ENCODE measurements at regions not wholly inside any gene's neighbourhood (a gene's known extent, or its start where the extent isn't known, plus 50 kb on each side); places are given as distances from the start of the nearest gene placed in this dataset.

DNA sequence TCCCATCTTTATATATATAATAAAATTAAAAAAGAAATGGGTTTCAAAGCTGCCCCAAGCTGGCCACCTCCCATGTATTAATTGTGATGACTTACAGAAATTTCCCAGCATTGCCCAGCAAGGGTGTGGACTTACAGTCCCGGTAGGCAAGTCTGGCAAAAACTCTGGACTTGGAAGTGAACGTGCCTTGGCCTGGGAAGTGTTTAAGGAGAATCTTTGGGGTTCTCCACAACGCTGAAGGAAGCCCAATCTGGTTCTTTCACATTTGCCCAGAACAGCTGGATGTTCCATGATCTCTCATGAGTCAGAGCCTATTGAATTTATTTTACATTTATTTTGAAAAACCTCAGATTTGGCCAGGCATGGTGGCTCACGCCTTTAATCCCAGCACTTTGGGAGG, 98.4 kb upstream of the SLC45A1 start:
- Histone ChIP-seq H3K9me3 (no peaks in the 10 kb centered on the region), H3K27ac (no peak overlapping the region), H3K4me3 (no peak overlapping the region), H3K36me3 (no peaks in the 10 kb centered on the region), H3K4me1 (peaks cover 0 to 28% (median 11%) of the 10 kb centered on the region in 4 donors), H3K27me3 (no peaks in the 10 kb centered on the region)
- no peak for TF ChIP-seq EP300 (IDR thresholded peaks at IDR 0.05)
- no peak for TF ChIP-seq POLR2A (IDR thresholded peaks at IDR 0.05)
- TF ChIP-seq CTCF (IDR thresholded peaks at IDR 0.05) = no peak
- DNase-seq (ENCODE audit: low spot score in 2 of 2) = no peak
- 74 to 76% methylated on average over 4 of the region's 4 CpGs for WGBS, 2 donors

DNA sequence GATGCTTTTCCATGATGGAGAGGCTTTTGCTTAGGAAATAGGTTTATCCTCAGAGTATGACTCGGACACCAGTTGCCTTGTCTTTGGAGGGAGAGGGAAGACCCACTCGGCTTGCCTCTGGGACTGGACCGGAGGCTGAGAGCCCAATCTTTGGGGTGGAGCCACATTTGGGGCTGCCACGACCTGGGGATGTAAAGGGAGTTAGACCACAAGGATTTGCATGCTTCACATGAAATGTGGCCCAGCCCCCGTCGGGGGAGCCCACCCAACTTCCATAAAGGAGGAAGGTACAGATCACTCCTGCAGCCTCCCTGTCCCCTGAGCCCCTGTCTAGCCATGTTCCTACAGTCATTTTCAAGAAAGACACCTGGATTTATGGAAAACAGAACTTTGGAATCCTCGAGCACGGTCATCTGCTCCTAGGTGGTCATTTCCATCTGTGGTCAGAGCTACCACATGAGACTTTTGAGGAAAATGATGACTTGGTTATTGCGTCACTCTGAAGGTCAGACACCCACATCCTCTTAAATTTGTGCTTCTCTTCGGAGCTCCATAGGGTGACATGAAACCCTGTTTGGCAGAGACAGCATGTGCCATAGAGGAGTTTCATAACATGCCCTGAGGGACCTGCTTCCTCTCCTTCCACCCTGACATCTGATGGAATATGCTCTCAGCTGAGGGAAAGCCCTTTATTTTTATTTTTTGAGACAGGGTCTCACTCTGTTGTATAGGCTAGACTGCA, 99.4 kb upstream of the SLC45A1 start:
- peaks cover 0 to 28% (median 11%) of the 10 kb centered on the region in 4 donors for H3K4me1 ChIP-seq

GRCh38 chr1:8217809-8218208, 100.1 kb upstream of the SLC45A1 start:
- H3K27me3 ChIP-seq = no peaks in the 10 kb centered on the region
- H3K4me3 ChIP-seq = peak overlapping the region in 3 of 4 donors; percentile 48 to 59 (median 50)
- peak overlapping the region in 1 of 4 donors; percentile 77 for H3K27ac ChIP-seq
- no peaks in the 10 kb centered on the region for H3K9me3 ChIP-seq
- WGBS, 2 donors = 71 to 88% methylated on average over 4 of the region's 4 CpGs
- no peak for DNase-seq (ENCODE audit: low spot score in 2 of 2)
- peaks cover 0 to 28% (median 11%) of the 10 kb centered on the region in 4 donors for H3K4me1 ChIP-seq
- TF ChIP-seq EP300 (IDR thresholded peaks at IDR 0.05) = no peak
- no peak for TF ChIP-seq POLR2A (IDR thresholded peaks at IDR 0.05)
- no peak for TF ChIP-seq CTCF (IDR thresholded peaks at IDR 0.05)
- no peaks in the 10 kb centered on the region for H3K36me3 ChIP-seq

More for the DNA sequence above, 99.4 kb upstream of the SLC45A1 start:
- peak in 1 of 2 donors; percentile 38 for DNase-seq (ENCODE audit: low spot score in 2 of 2)
- Histone ChIP-seq H3K36me3 (no peaks in the 10 kb centered on the region), H3K27ac (peak overlapping the region in 1 of 4 donors; percentile 18), H3K9me3 (no peaks in the 10 kb centered on the region), H3K4me3 (no peak overlapping the region), H3K27me3 (no peaks in the 10 kb centered on the region)
- TF ChIP-seq CTCF (IDR thresholded peaks at IDR 0.05) = no peak
- TF ChIP-seq EP300 (IDR thresholded peaks at IDR 0.05) = peak; percentile 59 to 77
- WGBS, 2 donors = 78 to 83% methylated on average over 10 of the region's 10 CpGs

- Histone ChIP-seq H3K27ac (peak overlapping the region in 3 of 4 donors; percentile 34 to 77 (median 36)), H3K4me1 (peaks cover 0 to 34% (median 11%) of the 10 kb centered on the region in 4 donors), H3K27me3 (no peaks in the 10 kb centered on the region), H3K4me3 (peak overlapping the region; percentile 33 to 59 (median 49)), H3K36me3 (no peaks in the 10 kb centered on the region), H3K9me3 (no peaks in the 10 kb centered on the region)
- TF ChIP-seq EP300 (IDR thresholded peaks at IDR 0.05) (no peak), CTCF (IDR thresholded peaks at IDR 0.05) (peak in 1 of 5 experiments; percentile 14)
- 4 to 6% methylated on average over 52 to 67 of the region's 70 CpGs for WGBS, 2 donors
- DNase-seq (ENCODE audit: low spot score in 2 of 2) = no peak
Measured at GRCh38 chr1:8217011-8217711, 100.8 kb upstream of the SLC45A1 start.

DNA sequence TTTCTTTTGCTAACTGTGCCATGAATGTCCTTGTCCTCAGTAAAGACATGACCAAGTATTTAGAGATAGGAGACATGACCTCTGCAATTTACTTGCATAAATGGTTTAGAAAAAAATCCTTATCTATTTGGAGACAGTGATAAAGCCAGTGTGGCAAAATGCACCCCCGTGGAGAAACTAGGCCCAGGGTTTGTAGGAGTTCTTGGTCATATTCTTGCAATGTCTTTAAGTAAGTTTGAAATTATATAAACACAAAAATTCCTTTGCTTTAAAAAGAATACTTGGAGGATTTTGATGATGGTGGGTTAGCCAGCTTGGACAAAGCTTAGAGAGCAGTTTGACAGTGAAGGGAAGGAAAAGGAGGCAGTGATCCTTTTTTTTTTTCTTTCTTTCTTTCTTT, 101.9 kb upstream of the SLC45A1 start:
- no peaks in the 10 kb centered on the region for H3K36me3 ChIP-seq
- no peak overlapping the region for H3K27ac ChIP-seq
- WGBS, 2 donors = 65 to 69% methylated on average over 1 of the region's 1 CpG
- TF ChIP-seq CTCF (IDR thresholded peaks at IDR 0.05) (no peak), EP300 (IDR thresholded peaks at IDR 0.05) (no peak), POLR2A (IDR thresholded peaks at IDR 0.05) (no peak)
- no peaks in the 10 kb centered on the region for H3K9me3 ChIP-seq
- H3K27me3 ChIP-seq = no peaks in the 10 kb centered on the region
- no peak for DNase-seq (ENCODE audit: low spot score in 2 of 2)
- no peak overlapping the region for H3K4me3 ChIP-seq
- peaks cover 0 to 36% (median 11%) of the 10 kb centered on the region in 4 donors for H3K4me1 ChIP-seq

All from tibial nerve (tissue), 4 donors.